ENCODE measurements at regions not wholly inside any gene's neighbourhood (a gene's known extent, or its start where the extent isn't known, plus 50 kb on each side); places are given as distances from the start of the nearest gene placed in this dataset.
"Not testable (repeated sequence)": the region's sequence is repeated elsewhere in the genome, so short reads cannot be mapped to it uniquely, and the experiment has no call there.

DNA sequence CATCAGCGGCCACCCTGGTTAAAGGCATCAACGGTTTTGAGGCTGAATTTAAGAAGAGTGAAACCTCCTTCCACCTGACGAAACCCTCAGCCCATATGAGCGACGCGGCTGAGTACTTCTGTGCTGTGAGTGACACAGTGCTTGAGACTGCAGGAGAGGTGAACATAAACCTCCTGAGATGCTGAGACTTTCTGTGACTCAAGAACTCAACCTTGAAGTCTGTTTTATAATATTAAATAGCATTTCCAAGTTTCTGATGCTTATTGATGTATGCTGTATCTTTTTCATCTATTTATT, 221.2 kb upstream of the OR4E1 start:
- not testable (repeated sequence) for TF ChIP-seq SUZ12 (IDR thresholded peaks at IDR 0.05; ENCODE audit: extremely low read depth, insufficient read depth, insufficient read length); ZNF274 (IDR thresholded peaks at IDR 0.05; ENCODE audit: low read depth, low read length)

Measured in NT2/D1 (cell line).